ENCODE measurements at regions not wholly inside any gene's neighbourhood (a gene's known extent, or its start where the extent isn't known, plus 50 kb on each side); places are given as distances from the start of the nearest gene placed in this dataset.
A peak's percentile ranks its signal among the peaks of the same experiment; 100 is the strongest.

DNA sequence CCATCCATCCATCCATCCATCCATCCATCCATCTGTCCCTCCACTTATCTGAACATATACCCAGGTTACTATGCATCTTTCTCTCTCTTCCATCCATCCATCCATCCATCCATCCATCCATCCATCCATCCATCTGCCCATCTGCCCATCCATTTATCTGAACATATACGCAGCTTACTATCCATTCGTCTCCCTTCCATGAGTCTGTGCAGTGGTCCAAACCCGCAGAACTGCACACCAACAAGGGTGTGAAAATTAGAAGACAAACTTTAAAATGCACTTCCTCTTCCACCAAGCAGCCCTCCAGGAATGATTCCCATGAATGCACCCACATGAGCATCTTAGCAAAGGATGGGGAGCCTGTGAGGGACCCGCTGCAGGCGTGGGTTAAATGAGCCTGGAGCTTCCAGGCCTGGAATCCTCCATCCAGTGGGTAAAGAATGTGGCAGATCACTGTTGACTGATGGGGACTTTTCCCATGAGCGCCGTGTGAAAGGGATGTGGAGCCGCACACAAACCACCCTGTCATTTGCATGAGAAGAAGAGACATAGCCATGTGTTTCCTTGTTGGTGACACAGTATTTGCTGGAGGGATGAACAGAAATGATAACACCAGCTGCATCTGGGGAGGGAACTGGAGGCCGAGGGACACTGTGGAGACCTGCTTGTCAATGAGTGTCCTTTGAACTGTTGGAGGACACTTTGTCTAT lies 376.6 kb downstream of the ADGRD1 start:
- WGBS, 2 donors: 84 to 89% methylated on average over 9 of the region's 9 CpGs
- peak in 1 of 2 donors; percentile 52 for DNase-seq (ENCODE audit: low spot score in 2 of 2)
- H3K4me3 ChIP-seq (ENCODE audit: low read depth, poor library complexity, severe bottlenecking): no peak overlapping the region
- TF ChIP-seq, protein P1, sequence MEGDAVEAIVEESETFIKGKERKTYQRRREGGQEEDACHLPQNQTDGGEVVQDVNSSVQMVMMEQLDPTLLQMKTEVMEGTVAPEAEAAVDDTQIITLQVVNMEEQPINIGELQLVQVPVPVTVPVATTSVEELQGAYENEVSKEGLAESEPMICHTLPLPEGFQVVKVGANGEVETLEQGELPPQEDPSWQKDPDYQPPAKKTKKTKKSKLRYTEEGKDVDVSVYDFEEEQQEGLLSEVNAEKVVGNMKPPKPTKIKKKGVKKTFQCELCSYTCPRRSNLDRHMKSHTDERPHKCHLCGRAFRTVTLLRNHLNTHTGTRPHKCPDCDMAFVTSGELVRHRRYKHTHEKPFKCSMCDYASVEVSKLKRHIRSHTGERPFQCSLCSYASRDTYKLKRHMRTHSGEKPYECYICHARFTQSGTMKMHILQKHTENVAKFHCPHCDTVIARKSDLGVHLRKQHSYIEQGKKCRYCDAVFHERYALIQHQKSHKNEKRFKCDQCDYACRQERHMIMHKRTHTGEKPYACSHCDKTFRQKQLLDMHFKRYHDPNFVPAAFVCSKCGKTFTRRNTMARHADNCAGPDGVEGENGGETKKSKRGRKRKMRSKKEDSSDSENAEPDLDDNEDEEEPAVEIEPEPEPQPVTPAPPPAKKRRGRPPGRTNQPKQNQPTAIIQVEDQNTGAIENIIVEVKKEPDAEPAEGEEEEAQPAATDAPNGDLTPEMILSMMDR (IDR thresholded peaks at IDR 0.05): no peak
- TF ChIP-seq POLR2A (IDR thresholded peaks at IDR 0.05): no peak
- intact Hi-C loops (cut with DNase I; ENCODE audit: low total_unique reads): no loop called here

DNA sequence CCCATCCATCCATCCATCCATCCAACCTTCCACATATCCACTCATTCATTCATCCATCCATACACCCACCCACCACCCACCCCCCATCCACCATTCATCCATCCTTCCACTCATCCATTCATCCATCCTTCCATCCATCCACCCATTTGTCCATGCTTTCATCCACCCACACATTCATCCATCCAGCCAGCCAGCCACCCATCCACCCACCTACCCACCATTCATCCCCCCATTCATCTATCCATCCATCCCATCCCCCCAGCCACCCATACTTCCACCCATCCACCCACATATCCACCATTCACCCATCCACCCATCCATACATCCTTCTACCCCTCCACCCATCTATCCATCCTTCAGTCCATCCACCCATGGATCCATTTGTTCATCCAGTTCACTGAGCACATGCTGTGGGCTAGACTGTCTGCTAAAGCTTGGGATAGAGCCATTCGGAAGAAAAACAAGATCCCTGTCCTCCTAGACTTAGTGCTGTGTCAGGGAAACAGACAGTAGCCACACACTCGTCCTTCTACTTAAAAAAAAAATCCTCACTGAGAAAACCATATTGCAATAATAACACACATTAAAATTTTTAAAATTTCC lies 377.5 kb downstream of the ADGRD1 start:
- intact Hi-C loops (cut with DNase I; ENCODE audit: low total_unique reads): no loop called here
- WGBS, 2 donors: 53 to 63% methylated on average over 2 of the region's 2 CpGs
- no peak overlapping the region for H3K4me3 ChIP-seq (ENCODE audit: low read depth, poor library complexity, severe bottlenecking)
- TF ChIP-seq, protein P1 (IDR thresholded peaks at IDR 0.05): no peak
- no peak for TF ChIP-seq POLR2A (IDR thresholded peaks at IDR 0.05)
- DNase-seq (ENCODE audit: low spot score in 2 of 2): peak in 1 of 2 donors; percentile 23

DNA sequence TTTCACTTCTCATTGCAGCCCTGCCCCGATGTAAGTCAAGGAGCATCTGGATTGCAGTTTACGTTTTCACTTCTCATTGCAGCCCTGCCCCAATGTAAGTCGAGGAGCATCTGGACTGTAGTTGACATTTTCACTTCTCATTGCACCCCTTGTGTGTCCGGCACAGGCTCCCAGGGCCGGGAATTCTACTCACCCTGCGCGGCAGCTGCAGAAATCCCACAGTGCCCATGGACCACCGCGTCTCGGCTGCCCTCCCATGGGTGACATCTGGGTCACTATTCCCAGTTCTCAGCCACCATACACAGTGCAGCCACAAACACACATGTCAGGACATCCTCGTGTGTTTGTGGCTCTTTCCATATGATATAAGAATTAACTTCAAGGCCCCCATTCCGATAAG lies 378.5 kb downstream of the ADGRD1 start:
- 71 to 89% methylated on average over 12 of the region's 12 CpGs for WGBS, 2 donors
- H3K4me3 ChIP-seq (ENCODE audit: low read depth, poor library complexity, severe bottlenecking): no peak overlapping the region
- DNase-seq (ENCODE audit: low spot score in 2 of 2): peak in 1 of 2 donors; percentile 28
- intact Hi-C loops (cut with DNase I; ENCODE audit: low total_unique reads): no loop called here
- TF ChIP-seq, protein P1 (IDR thresholded peaks at IDR 0.05): no peak
- no peak for TF ChIP-seq POLR2A (IDR thresholded peaks at IDR 0.05)

DNA sequence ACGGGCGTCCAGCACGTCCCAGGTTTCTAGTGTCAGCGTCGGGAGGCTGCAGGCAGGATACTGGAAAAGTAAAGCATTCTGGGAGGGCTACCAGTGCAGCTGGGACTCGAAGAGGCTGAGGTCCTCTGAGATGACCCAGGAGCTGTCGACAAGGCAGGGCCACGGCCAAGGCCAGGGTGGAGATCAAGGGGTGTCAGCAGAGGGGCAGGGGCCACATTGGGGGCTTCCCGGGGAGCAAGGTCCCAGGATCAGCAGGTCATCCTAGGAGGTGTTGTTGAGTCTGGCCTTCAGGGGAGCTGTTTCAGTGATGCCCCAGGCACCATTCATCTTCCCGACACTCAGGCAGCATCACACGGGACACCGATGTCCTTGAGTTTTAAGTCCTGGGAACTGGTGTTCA lies 377.8 kb upstream of the SFSWAP start:
- intact Hi-C loops (cut with DNase I; ENCODE audit: low total_unique reads): no loop called here
- peak in 1 of 2 donors; percentile 77 for DNase-seq (ENCODE audit: low spot score in 2 of 2)
- no peak overlapping the region for H3K4me3 ChIP-seq (ENCODE audit: low read depth, poor library complexity, severe bottlenecking)
- no peak for TF ChIP-seq POLR2A (IDR thresholded peaks at IDR 0.05)
- TF ChIP-seq, protein P1 (IDR thresholded peaks at IDR 0.05): no peak
- 81 to 83% methylated on average over 11 to 12 of the region's 12 CpGs for WGBS, 2 donors

DNA sequence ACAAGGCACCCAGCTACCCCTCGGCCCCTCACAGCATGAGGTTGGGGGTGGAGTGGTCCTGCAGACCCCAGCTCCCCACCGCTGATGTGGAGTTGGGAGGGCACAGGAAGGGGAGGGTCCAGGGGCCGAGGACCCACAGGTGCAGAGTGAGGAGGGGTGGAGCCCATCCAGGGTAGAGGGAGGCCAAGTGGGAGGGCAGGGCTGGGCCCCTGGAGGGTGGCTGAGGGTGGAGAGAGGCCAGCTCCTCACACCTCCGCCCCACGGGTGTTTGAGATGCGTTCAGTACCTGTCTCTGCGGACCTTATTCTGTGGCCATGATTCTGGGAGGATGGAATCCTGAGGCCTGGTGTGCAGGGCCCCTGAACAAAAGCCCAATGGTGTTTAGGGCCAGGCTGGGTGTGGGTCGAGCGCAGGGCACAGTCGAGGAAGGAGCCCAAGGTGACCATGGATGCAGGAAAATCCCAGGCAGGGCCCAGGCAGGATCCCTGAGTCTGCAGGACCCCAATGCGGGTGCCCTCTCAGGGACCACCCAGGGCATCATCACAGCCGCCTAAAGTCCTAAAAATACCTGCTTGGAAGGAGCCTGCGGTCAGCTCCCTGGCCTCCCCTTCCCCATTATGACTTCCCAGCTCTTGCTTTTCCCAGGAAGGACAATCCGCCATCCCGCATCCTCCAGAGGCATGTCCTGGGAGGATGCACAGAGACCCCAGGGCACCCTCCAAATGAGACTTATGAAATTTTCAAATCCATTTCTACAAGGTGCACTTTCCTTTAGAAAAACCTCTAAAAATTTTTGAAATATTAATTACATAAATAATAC lies 377.1 kb upstream of the SFSWAP start:
- DNase-seq (ENCODE audit: low spot score in 2 of 2): peak in 1 of 2 donors; percentile 46
- no peak overlapping the region for H3K4me3 ChIP-seq (ENCODE audit: low read depth, poor library complexity, severe bottlenecking)
- TF ChIP-seq, protein P1 (IDR thresholded peaks at IDR 0.05): no peak
- TF ChIP-seq POLR2A (IDR thresholded peaks at IDR 0.05): no peak
- 91% methylated on average over 10 to 14 of the region's 15 CpGs for WGBS, 2 donors
- intact Hi-C loops (cut with DNase I; ENCODE audit: low total_unique reads): no loop called here

Data from lower leg skin (tissue), 4 donors.